Endodermal cell (in vitro differentiated cells): ENCODE measurements at regions not wholly inside any gene's neighbourhood (a gene's known extent, or its start where the extent isn't known, plus 50 kb on each side); places are given as distances from the start of the nearest gene placed in this dataset.

Experiments
- DNase-seq: peaks from one replicate; pipeline ENCODE4 v3.0.0-alpha.2; 2017
- H3K27ac ChIP-seq: 2 replicates; pipeline ENCODE4 v1.5.1; 2013; ENCODE audit warnings: mild to moderate bottlenecking, low read depth, low read length, moderate library complexity
- H3K27me3 ChIP-seq: 2 replicates; pipeline ENCODE4 v1.6.1; 2013; ENCODE audit warnings: mild to moderate bottlenecking, low read length, moderate library complexity; ENCODE audit not compliant: insufficient read depth, control insufficient read depth, poor library complexity, severe bottlenecking
- H3K36me3 ChIP-seq: 2 replicates; pipeline ENCODE4 v1.7.0; 2013; ENCODE audit warnings: mild to moderate bottlenecking, low read length, moderate library complexity; ENCODE audit not compliant: control insufficient read depth, insufficient read depth
- H3K4me1 ChIP-seq: one replicate; pipeline ENCODE4 v1.7.0; 2013; ENCODE audit warnings: low read length; ENCODE audit not compliant: control insufficient read depth, insufficient read depth
- H3K4me3 ChIP-seq: 2 replicates; pipeline ENCODE4 v1.5.1; 2013; ENCODE audit warnings: mild to moderate bottlenecking, low read length, moderate library complexity
- H3K9ac ChIP-seq: 2 replicates; pipeline ENCODE4 v1.6.1; 2013; ENCODE audit warnings: mild to moderate bottlenecking, low read length, moderate library complexity; ENCODE audit not compliant: poor library complexity, severe bottlenecking; ENCODE audit errors: extremely low read depth
- H3K9me3 ChIP-seq: 2 replicates; pipeline ENCODE4 v1.6.1; 2013; ENCODE audit warnings: mild to moderate bottlenecking, low read length, moderate library complexity; ENCODE audit not compliant: control insufficient read depth
- H3K27ac Mint-ChIP-seq: 2 replicates; pipeline ENCODE4 v1.8.0; 2020; ENCODE audit warnings: mixed read lengths
- H3K27me3 Mint-ChIP-seq: 2 replicates; pipeline ENCODE4 v1.8.0; 2021; ENCODE audit warnings: mild to moderate bottlenecking, mixed read lengths; ENCODE audit not compliant: insufficient read depth
- H3K36me3 Mint-ChIP-seq: 2 replicates; pipeline ENCODE4 v1.8.0; 2020; ENCODE audit warnings: low read depth, mixed read lengths
- H3K4me1 Mint-ChIP-seq: 2 replicates; pipeline ENCODE4 v1.8.0; 2020; ENCODE audit warnings: mixed read lengths
- H3K4me3 Mint-ChIP-seq: 2 replicates; pipeline ENCODE4 v1.8.0; 2020; ENCODE audit warnings: mild to moderate bottlenecking, moderate library complexity, mixed read lengths
- H3K9me3 Mint-ChIP-seq: 2 replicates; pipeline ENCODE4 v1.8.0; 2020; ENCODE audit warnings: mild to moderate bottlenecking, mixed read lengths
- CTCF ChIP-seq: fragments of 200-600 bp; sonication (generic); conservative IDR thresholded peaks from 2 replicates; pipeline ENCODE4 v1.5.0; 2021; ENCODE audit warnings: antibody characterized with exemption, mild to moderate bottlenecking
- WGBS, 2 experiments: methylation state at CpG; one replicate each; pipeline versions ENCODE4 v1.1.5 to v1.1.7; 2013; ENCODE audit warnings: missing lambda C conversion rate in 2 of 2, mixed read lengths in 1 of 2; ENCODE audit not compliant: insufficient coverage in 1 of 2, insufficient read length in 1 of 2; 5-methylcytosine and 5-hydroxymethylcytosine counted together

- H3K9ac ChIP-seq, result no peak overlapping the region
- H3K27me3 ChIP-seq, result peaks cover 23% of the 10 kb centered on the region
- no peaks in the 10 kb centered on the region for H3K9me3 ChIP-seq
- no peaks in the 10 kb centered on the region for H3K4me1 ChIP-seq
- Mint-ChIP-seq H3K9me3 (no peaks in the 10 kb centered on the region), H3K27me3 (peaks cover 12% of the 10 kb centered on the region), H3K4me3 (no peak overlapping the region), H3K36me3 (no peaks in the 10 kb centered on the region), H3K27ac (no peak overlapping the region), H3K4me1 (no peaks in the 10 kb centered on the region)
- no peak overlapping the region for H3K27ac ChIP-seq
- TF ChIP-seq CTCF, result no peak
- H3K36me3 ChIP-seq, result no peaks in the 10 kb centered on the region
- no peak overlapping the region for H3K4me3 ChIP-seq
- DNase-seq, result no peak
- 93 to 95% methylated on average over 6 to 9 of the region's 9 CpGs for WGBS, 2 experiments
These were observed 160.0 kb upstream of the RALGAPA2 start for GRCh38 chr20:20872428-20872827.

GRCh38 chr20:20869161-20869775, 156.8 kb upstream of the RALGAPA2 start:
- no peak overlapping the region for H3K9ac ChIP-seq
- no peaks in the 10 kb centered on the region for H3K36me3 Mint-ChIP-seq
- H3K4me1 Mint-ChIP-seq, result peaks cover 1% of the 10 kb centered on the region
- H3K9me3 ChIP-seq, result no peaks in the 10 kb centered on the region
- H3K4me1 ChIP-seq, result no peaks in the 10 kb centered on the region
- no peaks in the 10 kb centered on the region for H3K27me3 Mint-ChIP-seq
- no peaks in the 10 kb centered on the region for H3K9me3 Mint-ChIP-seq
- no peak overlapping the region for H3K4me3 Mint-ChIP-seq
- H3K27me3 ChIP-seq, result no peaks in the 10 kb centered on the region
- H3K4me3 ChIP-seq, result no peak overlapping the region
- no peak for TF ChIP-seq CTCF
- H3K36me3 ChIP-seq, result no peaks in the 10 kb centered on the region
- 100% methylated on average over 4 of the region's 5 CpGs; no CpG with 5 or more reads in 1 of the 2 experiments for WGBS, 2 experiments
- no peak overlapping the region for H3K27ac ChIP-seq
- no peak overlapping the region for H3K27ac Mint-ChIP-seq
- DNase-seq, result no peak

- H3K4me3 Mint-ChIP-seq, result no peak overlapping the region
These were observed 152.1 kb upstream of the RALGAPA2 start for GRCh38 chr20:20864351-20865096.

More at GRCh38 chr20:20864351-20865096, 152.1 kb upstream of the RALGAPA2 start:
- Histone ChIP-seq H3K9me3 (no peaks in the 10 kb centered on the region), H3K4me3 (no peak overlapping the region), H3K27ac (no peak overlapping the region), H3K4me1 (no peaks in the 10 kb centered on the region), H3K27me3 (peaks cover 24% of the 10 kb centered on the region), H3K9ac (no peak overlapping the region), H3K36me3 (no peaks in the 10 kb centered on the region)
- Mint-ChIP-seq H3K9me3 (no peaks in the 10 kb centered on the region), H3K4me1 (peaks cover 1% of the 10 kb centered on the region), H3K27me3 (peaks cover 7% of the 10 kb centered on the region), H3K27ac (no peak overlapping the region), H3K36me3 (no peaks in the 10 kb centered on the region)
- WGBS, 2 experiments, result 76 to 82% methylated on average over 2 to 3 of the region's 3 CpGs
- TF ChIP-seq CTCF, result peak; percentile 81
- no peak for DNase-seq
